H1 (cell line): ENCODE measurements at regions not wholly inside any gene's neighbourhood (a gene's known extent, or its start where the extent isn't known, plus 50 kb on each side); places are given as distances from the start of the nearest gene placed in this dataset. TPM values are rescaled to one million over a fixed set of nuclear protein-coding genes. Genes with fewer than 3 reads are reported as not detected.

Experiments used
- small RNA-seq: library from polyadenylated mRNA; stranded (forward); fragments of <200 nt; extraction: miRNeasy Mini kit (QIAGEN cat#:217004); gene quantifications from one replicate; pipeline ENCODE3, GENCODE V24; 2013; ENCODE audit not compliant: insufficient read depth

Small RNA genes in the stretch of these regions (small RNA-seq; reads per million reads assigned to genes)
- not detected for gene MTND4LP2
